ENCODE measurements at regions not wholly inside any gene's neighbourhood (a gene's known extent, or its start where the extent isn't known, plus 50 kb on each side); places are given as distances from the start of the nearest gene placed in this dataset.

- Mint-ChIP-seq H3K27me3 (no peaks in the 10 kb centered on the region), H3K36me3 (ENCODE audit: insufficient read depth) (no peaks in the 10 kb centered on the region), H3K4me1 (no peaks in the 10 kb centered on the region), H3K9me3 (peaks cover 5% of the 10 kb centered on the region), H3K27ac (ENCODE audit: low read depth) (no peak overlapping the region), H3K4me3 (no peak overlapping the region)
- DNase-seq (ENCODE audit: low spot score in 2 of 2) (no peak), ATAC-seq (replicated peaks; ENCODE audit: extremely low read depth, poor library complexity, severe bottlenecking) (no peak)
Observed at GRCh38 chr7:124692425-124692824, 73.2 kb downstream of the GPR37 start.

GRCh38 chr7:124690840-124691239 is 74.8 kb downstream of the GPR37 start:
- H3K4me3 Mint-ChIP-seq, result no peak overlapping the region
- ATAC-seq (replicated peaks; ENCODE audit: extremely low read depth, poor library complexity, severe bottlenecking), result no peak

GRCh38 chr7:124689931-124690330 is 75.7 kb downstream of the GPR37 start:
- DNase-seq (ENCODE audit: low spot score in 2 of 2) (no peak), ATAC-seq (replicated peaks; ENCODE audit: extremely low read depth, poor library complexity, severe bottlenecking) (no peak)
- Mint-ChIP-seq H3K4me3 (no peak overlapping the region), H3K4me1 (no peaks in the 10 kb centered on the region), H3K27me3 (no peaks in the 10 kb centered on the region), H3K9me3 (peaks cover 5% of the 10 kb centered on the region), H3K36me3 (ENCODE audit: insufficient read depth) (no peaks in the 10 kb centered on the region), H3K27ac (ENCODE audit: low read depth) (no peak overlapping the region)

More at GRCh38 chr7:124690840-124691239, 74.8 kb downstream of the GPR37 start:
- H3K9me3 Mint-ChIP-seq, result peaks cover 5% of the 10 kb centered on the region
- H3K27me3 Mint-ChIP-seq, result no peaks in the 10 kb centered on the region
- DNase-seq (ENCODE audit: low spot score in 2 of 2), result no peak
- no peaks in the 10 kb centered on the region for H3K4me1 Mint-ChIP-seq
- H3K36me3 Mint-ChIP-seq (ENCODE audit: insufficient read depth), result no peaks in the 10 kb centered on the region
- no peak overlapping the region for H3K27ac Mint-ChIP-seq (ENCODE audit: low read depth)

- no peak overlapping the region for H3K27ac Mint-ChIP-seq (ENCODE audit: low read depth)
- no peaks in the 10 kb centered on the region for H3K4me1 Mint-ChIP-seq
- ATAC-seq (replicated peaks; ENCODE audit: extremely low read depth, poor library complexity, severe bottlenecking) (no peak), DNase-seq (ENCODE audit: low spot score in 2 of 2) (no peak)
- H3K27me3 Mint-ChIP-seq, result no peaks in the 10 kb centered on the region
- peaks cover 4% of the 10 kb centered on the region for H3K9me3 Mint-ChIP-seq
- no peak overlapping the region for H3K4me3 Mint-ChIP-seq
- no peaks in the 10 kb centered on the region for H3K36me3 Mint-ChIP-seq (ENCODE audit: insufficient read depth)
Observed at GRCh38 chr7:124689523-124689922, 76.1 kb downstream of the GPR37 start.

GRCh38 chr7:124688991-124689390 is 76.6 kb downstream of the GPR37 start:
- Mint-ChIP-seq H3K9me3 (no peaks in the 10 kb centered on the region), H3K27me3 (no peaks in the 10 kb centered on the region)

GRCh38 chr7:124686543-124687171 is 78.9 kb downstream of the GPR37 start:
- Mint-ChIP-seq H3K36me3 (ENCODE audit: insufficient read depth) (no peaks in the 10 kb centered on the region), H3K27me3 (no peaks in the 10 kb centered on the region), H3K27ac (ENCODE audit: low read depth) (no peak overlapping the region), H3K4me3 (no peak overlapping the region), H3K9me3 (peaks cover 6% of the 10 kb centered on the region), H3K4me1 (no peaks in the 10 kb centered on the region)
- DNase-seq (ENCODE audit: low spot score in 2 of 2) (no peak), ATAC-seq (replicated peaks; ENCODE audit: extremely low read depth, poor library complexity, severe bottlenecking) (no peak)

More at GRCh38 chr7:124688991-124689390, 76.6 kb downstream of the GPR37 start:
- no peak for ATAC-seq (replicated peaks; ENCODE audit: extremely low read depth, poor library complexity, severe bottlenecking)
- Mint-ChIP-seq H3K4me1 (no peaks in the 10 kb centered on the region), H3K4me3 (no peak overlapping the region), H3K27ac (ENCODE audit: low read depth) (no peak overlapping the region), H3K36me3 (ENCODE audit: insufficient read depth) (no peaks in the 10 kb centered on the region)
- DNase-seq (ENCODE audit: low spot score in 2 of 2), result no peak

- DNase-seq (ENCODE audit: low spot score in 2 of 2) (no peak), ATAC-seq (replicated peaks; ENCODE audit: extremely low read depth, poor library complexity, severe bottlenecking) (no peak)
- H3K27ac Mint-ChIP-seq (ENCODE audit: low read depth), result no peak overlapping the region
- H3K4me1 Mint-ChIP-seq, result no peaks in the 10 kb centered on the region
- H3K27me3 Mint-ChIP-seq, result no peaks in the 10 kb centered on the region
- H3K9me3 Mint-ChIP-seq, result peaks cover 17% of the 10 kb centered on the region
- no peaks in the 10 kb centered on the region for H3K36me3 Mint-ChIP-seq (ENCODE audit: insufficient read depth)
- no peak overlapping the region for H3K4me3 Mint-ChIP-seq
Observed at GRCh38 chr7:124681946-124682345, 83.6 kb downstream of the GPR37 start.

- Mint-ChIP-seq H3K9me3 (peaks cover 17% of the 10 kb centered on the region), H3K36me3 (ENCODE audit: insufficient read depth) (no peaks in the 10 kb centered on the region), H3K4me1 (no peaks in the 10 kb centered on the region), H3K27ac (ENCODE audit: low read depth) (no peak overlapping the region), H3K4me3 (no peak overlapping the region), H3K27me3 (no peaks in the 10 kb centered on the region)
- no peak for ATAC-seq (replicated peaks; ENCODE audit: extremely low read depth, poor library complexity, severe bottlenecking)
- no peak for DNase-seq (ENCODE audit: low spot score in 2 of 2)
Observed at GRCh38 chr7:124680304-124680703, 85.3 kb downstream of the GPR37 start.

- Mint-ChIP-seq H3K36me3 (ENCODE audit: insufficient read depth) (no peaks in the 10 kb centered on the region), H3K27ac (ENCODE audit: low read depth) (no peak overlapping the region), H3K4me1 (no peaks in the 10 kb centered on the region), H3K9me3 (peaks cover 17% of the 10 kb centered on the region), H3K27me3 (no peaks in the 10 kb centered on the region), H3K4me3 (no peak overlapping the region)
- DNase-seq (ENCODE audit: low spot score in 2 of 2) (no peak), ATAC-seq (replicated peaks; ENCODE audit: extremely low read depth, poor library complexity, severe bottlenecking) (no peak)
Observed at GRCh38 chr7:124679586-124680225, 85.9 kb downstream of the GPR37 start.

- no peak for DNase-seq (ENCODE audit: low spot score in 2 of 2)
Observed at GRCh38 chr7:124679146-124679545, 86.4 kb downstream of the GPR37 start.

GRCh38 chr7:124674451-124674850 is 91.1 kb downstream of the GPR37 start:
- no peaks in the 10 kb centered on the region for H3K36me3 Mint-ChIP-seq (ENCODE audit: insufficient read depth)

More at GRCh38 chr7:124679146-124679545, 86.4 kb downstream of the GPR37 start:
- no peaks in the 10 kb centered on the region for H3K4me1 Mint-ChIP-seq
- H3K27ac Mint-ChIP-seq (ENCODE audit: low read depth), result no peak overlapping the region
- H3K27me3 Mint-ChIP-seq, result no peaks in the 10 kb centered on the region
- H3K4me3 Mint-ChIP-seq, result no peak overlapping the region
- no peak for ATAC-seq (replicated peaks; ENCODE audit: extremely low read depth, poor library complexity, severe bottlenecking)
- peaks cover 17% of the 10 kb centered on the region for H3K9me3 Mint-ChIP-seq
- no peaks in the 10 kb centered on the region for H3K36me3 Mint-ChIP-seq (ENCODE audit: insufficient read depth)

GRCh38 chr7:124672011-124672410 is 93.6 kb downstream of the GPR37 start:
- DNase-seq (ENCODE audit: low spot score in 2 of 2) (no peak), ATAC-seq (replicated peaks; ENCODE audit: extremely low read depth, poor library complexity, severe bottlenecking) (no peak)
- Mint-ChIP-seq H3K36me3 (ENCODE audit: insufficient read depth) (no peaks in the 10 kb centered on the region), H3K4me1 (no peaks in the 10 kb centered on the region), H3K9me3 (no peaks in the 10 kb centered on the region), H3K27ac (ENCODE audit: low read depth) (no peak overlapping the region), H3K27me3 (no peaks in the 10 kb centered on the region), H3K4me3 (no peak overlapping the region)

More at GRCh38 chr7:124674451-124674850, 91.1 kb downstream of the GPR37 start:
- ATAC-seq (replicated peaks; ENCODE audit: extremely low read depth, poor library complexity, severe bottlenecking) (no peak), DNase-seq (ENCODE audit: low spot score in 2 of 2) (no peak)
- Mint-ChIP-seq H3K4me3 (no peak overlapping the region), H3K27me3 (no peaks in the 10 kb centered on the region), H3K4me1 (no peaks in the 10 kb centered on the region), H3K9me3 (no peaks in the 10 kb centered on the region), H3K27ac (ENCODE audit: low read depth) (no peak overlapping the region)
